ENCODE measurements at regions not wholly inside any gene's neighbourhood (a gene's known extent, or its start where the extent isn't known, plus 50 kb on each side); places are given as distances from the start of the nearest gene placed in this dataset.

GRCh38 chr6:141364694-141365093 is 768.0 kb upstream of the GJE1 start:
- Histone ChIP-seq H4K20me1 (replicated peaks; ENCODE audit: control insufficient read depth, insufficient read depth, low read length) (no peaks in the 10 kb centered on the region), H3K79me2 (ENCODE audit: control insufficient read depth, insufficient read depth, low read length) (no peaks in the 10 kb centered on the region), H3K9me1 (ENCODE audit: control insufficient read depth, insufficient read depth, low read length) (no peaks in the 10 kb centered on the region), H3K9me3 (replicated peaks; ENCODE audit: control insufficient read depth, insufficient read depth, low read depth, low read length) (no peaks in the 10 kb centered on the region), H3K4me3 (no peak overlapping the region), H3K27ac (ENCODE audit: extremely low read depth, low read depth, low read length) (no peak overlapping the region), H3K27me3 (ENCODE audit: control insufficient read depth in 2 of 2, insufficient read depth in 2 of 2, low read length in 2 of 2) (no peaks in the 10 kb centered on the region), H3K4me2 (ENCODE audit: insufficient read depth, low read length) (no peak overlapping the region), H2AFZ (ENCODE audit: low read depth, low read length) (no peak overlapping the region), H3K36me3 (ENCODE audit: control insufficient read depth, insufficient read depth, low read length) (no peaks in the 10 kb centered on the region), H3K9ac (ENCODE audit: insufficient read depth in 1 of 2, low read depth in 2 of 2, low read length in 2 of 2) (no peak overlapping the region), H3K4me1 (replicated peaks in 1 of 2; ENCODE audit: control insufficient read depth in 2 of 2, insufficient read depth in 2 of 2, low read length in 2 of 2) (no peaks in the 10 kb centered on the region)
- FAIRE-seq (no peak), DNase-seq (ENCODE audit: extremely low read depth in 1 of 4, low spot score in 3 of 4) (no peak), ATAC-seq (no peak)
- no TSS peak for BruUV-seq (replicated peaks)
- intact Hi-C loops (cut with micrococcal nuclease): no loop called here
- WGBS (ENCODE audit: insufficient coverage, low coverage, missing lambda C conversion rate): 5% methylated on average over 3 of the region's 3 CpGs
- in situ Hi-C loops (cut with MboI): no loop called here
- POLR2A ChIA-PET: interaction anchor here (0.5 kb wide), 1 partner anchor 1989 kb away, joined by 3 read pairs; no protein-coding TSS in a partner anchor
- CTCF ChIA-PET (ENCODE audit: low intra/inter-chr PET ratio): no interaction called here
- TF ChIP-seq MCM3 (IDR thresholded peaks at IDR 0.05): no peak
- TF ChIP-seq GATA2 (CRISPR knock-in tag; IDR thresholded peaks at IDR 0.05): no peak
- TF ChIP-seq ZNF561 (CRISPR knock-in tag; conservative IDR thresholded peaks at IDR 0.05): no peak
- TF ChIP-seq PHTF2 (CRISPR knock-in tag; IDR thresholded peaks at IDR 0.05): no peak
- no peak for TF ChIP-seq TRIM28 (IDR thresholded peaks at IDR 0.05)
- no peak for TF ChIP-seq FOSL1 (tag; conservative IDR thresholded peaks at IDR 0.05)
- no peak for TF ChIP-seq ETS1 (conservative IDR thresholded peaks at IDR 0.05; ENCODE audit: control insufficient read depth, low read depth, low read length)
- no peak for TF ChIP-seq PTBP1 (IDR thresholded peaks at IDR 0.05; ENCODE audit: low read depth, low read length)
- TF ChIP-seq TAF9B (IDR thresholded peaks at IDR 0.05; ENCODE audit: partially characterized antibody): no peak
- TF ChIP-seq BDP1 (IDR thresholded peaks at IDR 0.05; ENCODE audit: insufficient read depth, insufficient read length): no peak
- no peak for TF ChIP-seq ZNF830 (CRISPR knock-in tag; IDR thresholded peaks at IDR 0.05)
- TF ChIP-seq, protein P1, sequence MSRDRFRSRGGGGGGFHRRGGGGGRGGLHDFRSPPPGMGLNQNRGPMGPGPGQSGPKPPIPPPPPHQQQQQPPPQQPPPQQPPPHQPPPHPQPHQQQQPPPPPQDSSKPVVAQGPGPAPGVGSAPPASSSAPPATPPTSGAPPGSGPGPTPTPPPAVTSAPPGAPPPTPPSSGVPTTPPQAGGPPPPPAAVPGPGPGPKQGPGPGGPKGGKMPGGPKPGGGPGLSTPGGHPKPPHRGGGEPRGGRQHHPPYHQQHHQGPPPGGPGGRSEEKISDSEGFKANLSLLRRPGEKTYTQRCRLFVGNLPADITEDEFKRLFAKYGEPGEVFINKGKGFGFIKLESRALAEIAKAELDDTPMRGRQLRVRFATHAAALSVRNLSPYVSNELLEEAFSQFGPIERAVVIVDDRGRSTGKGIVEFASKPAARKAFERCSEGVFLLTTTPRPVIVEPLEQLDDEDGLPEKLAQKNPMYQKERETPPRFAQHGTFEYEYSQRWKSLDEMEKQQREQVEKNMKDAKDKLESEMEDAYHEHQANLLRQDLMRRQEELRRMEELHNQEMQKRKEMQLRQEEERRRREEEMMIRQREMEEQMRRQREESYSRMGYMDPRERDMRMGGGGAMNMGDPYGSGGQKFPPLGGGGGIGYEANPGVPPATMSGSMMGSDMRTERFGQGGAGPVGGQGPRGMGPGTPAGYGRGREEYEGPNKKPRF (IDR thresholded peaks at IDR 0.05; ENCODE audit: low read depth, low read length): no peak
- no peak for TF ChIP-seq NFYB (IDR thresholded peaks at IDR 0.05; ENCODE audit: extremely low read depth, insufficient read length)
- TF ChIP-seq ZNF77 (CRISPR knock-in tag; IDR thresholded peaks at IDR 0.05): no peak
- TF ChIP-seq, protein P2, sequence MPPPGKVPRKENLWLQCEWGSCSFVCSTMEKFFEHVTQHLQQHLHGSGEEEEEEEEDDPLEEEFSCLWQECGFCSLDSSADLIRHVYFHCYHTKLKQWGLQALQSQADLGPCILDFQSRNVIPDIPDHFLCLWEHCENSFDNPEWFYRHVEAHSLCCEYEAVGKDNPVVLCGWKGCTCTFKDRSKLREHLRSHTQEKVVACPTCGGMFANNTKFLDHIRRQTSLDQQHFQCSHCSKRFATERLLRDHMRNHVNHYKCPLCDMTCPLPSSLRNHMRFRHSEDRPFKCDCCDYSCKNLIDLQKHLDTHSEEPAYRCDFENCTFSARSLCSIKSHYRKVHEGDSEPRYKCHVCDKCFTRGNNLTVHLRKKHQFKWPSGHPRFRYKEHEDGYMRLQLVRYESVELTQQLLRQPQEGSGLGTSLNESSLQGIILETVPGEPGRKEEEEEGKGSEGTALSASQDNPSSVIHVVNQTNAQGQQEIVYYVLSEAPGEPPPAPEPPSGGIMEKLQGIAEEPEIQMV (tag; conservative IDR thresholded peaks at IDR 0.05; ENCODE audit: low read depth): no peak
- TF ChIP-seq, protein P3, sequence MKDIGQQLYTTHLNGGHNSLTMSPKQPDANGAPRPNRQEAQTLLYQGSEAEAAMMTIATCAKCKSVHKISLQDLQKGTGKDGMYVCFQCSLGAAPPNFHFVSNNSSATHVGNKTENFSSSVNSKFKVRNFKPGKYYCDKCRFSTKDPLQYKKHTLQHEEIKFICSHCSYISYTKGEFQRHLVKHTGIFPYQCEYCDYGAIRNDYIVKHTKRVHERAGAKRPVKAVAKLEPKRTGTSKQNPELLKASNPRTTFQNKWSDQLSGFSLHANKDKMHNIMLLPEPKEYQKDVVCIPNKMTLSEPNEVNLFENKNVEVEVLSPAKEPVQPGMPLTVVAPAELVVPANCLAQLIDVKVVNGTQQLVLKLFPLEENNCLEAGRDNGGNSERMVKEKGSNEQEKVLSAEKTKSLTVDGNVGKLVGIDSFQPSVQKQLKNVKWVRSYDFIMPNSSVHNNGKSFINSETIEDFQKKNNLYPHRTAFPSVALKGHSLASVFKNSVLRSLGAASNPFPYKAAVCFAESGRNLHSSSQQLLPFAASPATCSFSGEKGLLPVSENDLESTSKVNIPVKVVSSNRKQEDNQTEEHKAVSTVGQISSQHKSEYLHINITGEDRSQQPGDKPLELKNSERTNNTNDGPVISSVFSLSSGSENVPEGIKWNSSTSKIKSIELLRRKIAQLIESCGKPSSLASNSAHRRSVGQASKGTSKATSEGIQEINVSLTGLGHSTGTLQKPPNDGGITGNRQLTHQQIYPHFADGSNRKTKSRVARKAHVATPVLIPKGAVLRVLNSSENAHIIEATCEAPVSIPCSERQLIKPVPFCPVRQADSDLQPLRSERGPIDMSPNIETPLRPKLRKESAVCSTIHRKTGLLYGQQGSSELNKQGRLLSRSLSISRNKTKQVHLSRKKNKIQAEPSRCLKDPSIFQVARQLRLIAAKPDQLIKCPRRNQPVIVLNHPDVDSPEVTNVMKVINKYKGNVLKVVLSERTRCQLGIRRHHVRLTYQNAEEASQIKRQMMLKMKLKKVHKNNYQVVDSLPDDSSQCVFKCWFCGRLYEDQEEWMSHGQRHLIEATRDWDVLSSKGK (CRISPR knock-in tag; IDR thresholded peaks at IDR 0.05): no peak

Measured in K562 (cell line).